NCI-H446 treated with DMSO at 0.1 percent for 48 hours (cell line): ENCODE measurements at regions not wholly inside any gene's neighbourhood (a gene's known extent, or its start where the extent isn't known, plus 50 kb on each side); places are given as distances from the start of the nearest gene placed in this dataset.

Source experiments
- DNase-seq: peaks from one replicate; lab custom pipeline; 2025; lab: John Stamatoyannopoulos, UW

DNA sequence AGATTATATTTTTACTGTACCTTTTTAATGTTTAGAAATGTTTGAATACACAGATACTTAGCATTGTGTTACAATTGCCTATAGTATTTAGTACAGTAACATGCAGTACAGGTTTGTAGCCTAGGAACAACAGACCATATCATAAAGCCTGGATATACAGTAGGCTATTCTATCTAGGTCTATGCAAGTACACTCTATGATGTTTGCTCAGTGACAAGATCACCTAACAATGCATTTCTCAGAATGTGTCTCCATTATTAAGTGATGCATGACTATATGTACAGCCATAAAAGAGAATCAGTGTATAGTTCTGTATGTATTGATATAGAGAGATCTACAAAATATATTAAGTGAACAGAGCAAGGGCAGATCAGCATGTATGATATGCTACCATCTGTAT, 616.4 kb downstream of the XIRP2 start:
- DNase-seq = no peak

- no peak for DNase-seq
Observed at GRCh38 chr2:167504061-167504460, 615.8 kb downstream of the XIRP2 start.

GRCh38 chr2:167501618-167502017, 613.3 kb downstream of the XIRP2 start:
- no peak for DNase-seq

- DNase-seq = no peak
Observed at GRCh38 chr2:167493862-167494261, 605.6 kb downstream of the XIRP2 start.

- DNase-seq = no peak
Observed at GRCh38 chr2:167492486-167492885, 604.2 kb downstream of the XIRP2 start.

DNA sequence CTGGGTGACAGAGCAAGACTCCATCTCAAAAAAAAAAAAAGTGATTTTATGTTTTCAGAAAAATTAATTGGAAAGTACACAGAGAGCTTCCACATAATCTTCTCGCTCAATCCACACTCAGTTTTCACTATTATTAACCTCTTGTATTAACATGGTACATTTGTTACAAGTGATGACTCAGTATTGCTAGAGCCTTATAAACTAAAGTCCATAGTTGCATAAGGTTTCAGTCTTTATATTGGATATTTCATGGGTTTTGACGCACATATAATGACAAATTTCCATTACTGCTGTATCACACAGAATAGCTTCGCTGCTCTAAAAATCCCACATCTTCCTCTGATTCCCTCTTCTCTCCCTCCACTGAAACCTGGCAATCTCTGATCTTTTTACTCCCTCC, 603.5 kb downstream of the XIRP2 start:
- no peak for DNase-seq

- no peak for DNase-seq
Observed at GRCh38 chr2:167490455-167490854, 602.2 kb downstream of the XIRP2 start.

DNA sequence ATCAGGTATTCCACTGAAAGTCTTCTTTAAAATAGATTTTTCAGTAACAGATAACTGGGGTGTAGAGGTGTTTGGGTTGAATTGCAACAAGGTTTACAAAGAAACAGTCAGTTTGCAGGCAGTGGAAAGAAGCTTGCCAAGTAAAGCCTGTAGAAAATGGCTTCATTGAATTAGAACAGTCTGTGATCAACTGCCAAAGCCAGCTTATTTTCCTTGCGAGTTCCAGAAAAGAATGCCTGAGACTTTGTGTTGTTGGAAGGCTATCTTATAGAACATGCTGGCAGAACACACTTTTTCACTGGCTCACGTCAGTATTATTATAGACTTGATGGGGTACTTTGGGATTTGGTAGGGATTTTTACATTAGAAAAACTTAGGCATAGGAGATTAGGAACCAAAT, 601.0 kb downstream of the XIRP2 start:
- no peak for DNase-seq

- no peak for DNase-seq
Observed at GRCh38 chr2:167487728-167488127, 599.4 kb downstream of the XIRP2 start.

GRCh38 chr2:167484875-167485274, 596.6 kb downstream of the XIRP2 start:
- no peak for DNase-seq

GRCh38 chr2:167480986-167481309, 592.7 kb downstream of the XIRP2 start:
- DNase-seq = no peak

DNA sequence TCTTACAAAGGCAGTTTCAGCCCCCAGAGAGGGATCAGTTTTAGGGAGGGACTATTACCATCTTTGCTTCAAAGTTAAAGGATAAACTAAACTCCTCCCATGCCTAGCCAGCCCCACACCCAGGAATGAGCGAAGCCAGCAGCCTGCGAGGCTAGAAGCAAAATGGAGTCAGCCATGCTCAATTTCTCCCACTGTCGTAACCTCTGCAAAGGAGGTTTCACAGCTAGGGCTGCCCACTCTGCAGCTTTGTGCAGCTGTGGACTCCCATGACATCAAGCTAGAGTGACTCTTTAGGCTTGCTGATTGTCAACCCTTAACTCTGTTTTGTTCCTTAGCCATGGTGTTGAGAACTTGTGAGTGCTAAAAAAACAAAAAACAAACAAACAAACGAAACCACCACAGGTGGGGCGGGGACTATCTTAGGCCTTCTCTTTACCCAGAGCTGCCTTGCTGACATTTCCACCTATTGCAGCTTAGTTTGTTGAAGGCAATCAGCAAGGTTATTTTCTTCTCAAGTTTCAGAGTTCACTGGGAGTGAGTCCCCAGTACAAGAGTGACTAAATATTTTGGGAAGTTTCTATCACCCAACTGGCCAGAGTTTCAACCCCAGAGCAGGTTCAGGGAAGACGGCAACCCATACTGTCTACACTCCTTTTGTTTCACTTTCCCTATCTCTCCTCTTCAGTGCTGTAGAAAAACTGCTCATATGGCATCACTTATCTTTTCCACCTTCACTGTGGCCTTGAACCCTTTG, 592.1 kb downstream of the XIRP2 start:
- no peak for DNase-seq

- no peak for DNase-seq
Observed at GRCh38 chr2:167478196-167478595, 589.9 kb downstream of the XIRP2 start.

GRCh38 chr2:167475791-167476190, 587.5 kb downstream of the XIRP2 start:
- DNase-seq = no peak

DNA sequence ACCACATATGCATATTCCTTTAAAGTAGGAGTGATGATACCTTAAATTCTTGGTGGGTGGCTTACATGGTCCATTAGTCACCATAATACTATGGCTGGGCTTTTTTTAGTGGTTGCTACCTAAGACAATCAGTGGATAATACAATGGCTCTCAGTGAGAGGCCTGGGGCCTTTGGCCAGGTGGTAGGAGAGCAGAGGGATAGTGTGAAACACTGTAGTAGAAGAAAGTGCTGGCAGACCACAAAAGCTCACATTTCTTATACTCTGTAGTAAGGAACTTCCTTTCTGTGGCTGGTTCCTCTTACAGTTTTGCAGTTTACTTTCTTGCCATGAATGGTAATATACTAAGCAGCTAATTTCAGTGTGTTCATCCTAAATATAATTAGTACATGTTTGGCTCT, 583.5 kb downstream of the XIRP2 start:
- DNase-seq = no peak

DNA sequence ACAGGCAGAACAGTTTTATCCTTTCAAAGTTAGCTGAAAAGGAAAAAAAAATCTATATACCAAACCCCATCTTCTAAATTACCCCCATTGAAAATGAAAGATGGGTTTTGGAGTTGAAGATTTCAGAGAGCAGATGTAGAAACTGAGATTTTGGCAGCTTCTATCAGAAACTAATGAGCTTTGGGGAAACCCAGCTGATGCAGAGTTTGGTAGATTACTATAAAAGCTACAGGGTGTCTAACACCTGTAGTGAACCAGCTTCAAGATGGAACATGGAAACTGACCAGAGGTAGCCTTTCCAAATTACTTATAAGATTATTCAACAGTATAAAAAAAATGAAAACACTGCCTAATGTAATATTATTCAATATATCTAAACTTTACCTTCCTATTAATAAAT, 583.1 kb downstream of the XIRP2 start:
- no peak for DNase-seq

- DNase-seq = no peak
Observed at GRCh38 chr2:167462379-167462778, 574.1 kb downstream of the XIRP2 start.

- no peak for DNase-seq
Observed at GRCh38 chr2:167454036-167454435, 565.8 kb downstream of the XIRP2 start.

DNA sequence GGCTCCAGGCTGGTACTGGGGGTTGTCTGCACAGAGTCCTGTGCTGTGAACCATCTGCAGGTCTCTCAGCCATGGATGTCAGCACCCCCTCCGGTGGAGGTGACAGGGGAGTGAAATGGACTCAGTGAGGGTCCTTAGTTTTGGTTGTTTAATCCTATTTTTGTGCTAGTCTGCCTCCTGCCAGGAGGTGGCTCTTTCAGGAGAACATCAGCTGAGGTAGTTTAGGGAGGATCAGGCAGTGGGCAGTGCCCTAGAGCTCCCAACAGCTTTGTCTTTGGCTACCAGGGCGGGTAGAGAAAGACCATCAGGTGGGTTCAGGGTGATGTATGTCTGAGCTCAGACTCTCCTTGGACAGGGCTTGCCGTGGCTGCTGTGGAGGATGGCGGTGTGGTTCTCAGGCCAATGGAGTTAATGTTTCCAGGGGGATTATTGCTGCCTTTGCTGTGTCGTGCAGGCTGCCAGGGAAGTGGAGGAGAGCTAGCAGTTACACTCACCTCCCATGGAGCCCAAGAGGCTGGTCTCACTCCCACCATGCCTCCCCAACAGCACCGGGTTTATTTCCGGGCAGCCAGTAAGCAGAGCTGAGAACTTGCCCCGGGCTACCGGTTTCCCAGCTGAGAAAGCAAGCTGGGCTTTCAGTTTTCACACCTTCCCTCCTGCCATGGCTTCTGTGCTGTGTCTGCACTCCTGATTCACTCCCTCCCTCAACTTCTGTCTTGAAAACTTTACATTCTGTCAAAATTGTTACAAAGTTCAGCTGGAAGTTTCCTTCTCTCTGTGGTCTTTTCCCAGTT, 563.4 kb downstream of the XIRP2 start:
- DNase-seq = no peak

- no peak for DNase-seq
Observed at GRCh38 chr2:167450364-167450763, 562.1 kb downstream of the XIRP2 start.

DNA sequence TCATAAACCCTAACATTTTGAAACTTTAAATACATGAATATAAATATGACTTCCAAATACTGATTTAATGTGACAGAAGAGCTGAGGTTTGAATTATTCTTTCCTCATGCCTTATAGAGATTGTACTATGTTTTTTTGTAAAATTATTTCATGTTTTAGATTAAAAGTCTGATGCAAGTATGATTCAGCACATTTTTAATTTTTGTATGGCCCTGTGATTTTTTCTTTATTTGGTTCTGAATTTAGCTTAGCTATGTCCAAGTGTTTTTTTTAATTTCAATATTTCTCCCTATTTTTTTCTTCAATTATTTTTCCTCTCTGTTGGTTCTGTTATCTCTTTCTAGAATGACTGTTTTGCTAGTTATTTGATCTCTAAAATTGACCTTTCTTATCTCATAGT, 552.1 kb downstream of the XIRP2 start:
- no peak for DNase-seq

DNA sequence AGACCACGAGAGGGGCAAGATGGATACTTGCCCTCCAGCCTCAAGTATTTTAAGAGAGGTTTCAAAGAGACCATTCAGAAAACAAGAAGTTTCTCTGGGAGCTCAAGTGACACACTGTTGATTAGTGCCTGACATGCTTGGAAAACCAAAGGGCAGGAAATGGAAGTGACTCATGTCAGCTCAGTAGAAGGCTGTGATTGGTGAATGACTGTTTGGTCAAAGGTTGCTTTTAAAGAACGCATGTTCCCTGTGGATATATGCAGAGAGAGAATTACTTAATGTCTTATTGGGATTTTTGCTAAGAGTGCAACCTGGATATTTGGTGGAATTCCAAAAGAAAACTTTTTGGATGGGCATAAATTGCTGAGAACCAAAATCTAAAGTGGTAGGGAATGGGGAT, 549.9 kb downstream of the XIRP2 start:
- no peak for DNase-seq

GRCh38 chr2:167431949-167432348, 543.7 kb downstream of the XIRP2 start:
- DNase-seq = no peak

DNA sequence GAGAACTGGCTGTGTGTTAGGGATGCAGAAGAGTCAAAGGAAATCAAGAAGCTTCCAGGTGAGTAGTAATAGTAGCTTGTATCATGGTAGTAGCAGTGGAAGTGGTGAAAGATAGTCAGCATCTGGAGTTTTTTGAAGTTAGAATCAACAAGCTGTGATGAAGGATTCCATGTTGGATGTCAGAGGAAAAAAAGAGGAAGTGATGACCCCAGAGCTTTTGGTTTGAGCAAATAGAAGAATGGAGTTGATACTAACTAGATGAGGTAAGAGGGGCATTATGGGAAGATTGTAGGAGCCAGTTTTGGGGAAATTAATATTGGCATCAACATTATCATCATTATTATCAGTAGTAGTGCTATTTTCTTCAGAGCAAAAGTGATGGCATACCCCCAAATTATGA, 542.2 kb downstream of the XIRP2 start:
- no peak for DNase-seq
